ENCODE measurements at regions not wholly inside any gene's neighbourhood (a gene's known extent, or its start where the extent isn't known, plus 50 kb on each side); places are given as distances from the start of the nearest gene placed in this dataset.

DNA sequence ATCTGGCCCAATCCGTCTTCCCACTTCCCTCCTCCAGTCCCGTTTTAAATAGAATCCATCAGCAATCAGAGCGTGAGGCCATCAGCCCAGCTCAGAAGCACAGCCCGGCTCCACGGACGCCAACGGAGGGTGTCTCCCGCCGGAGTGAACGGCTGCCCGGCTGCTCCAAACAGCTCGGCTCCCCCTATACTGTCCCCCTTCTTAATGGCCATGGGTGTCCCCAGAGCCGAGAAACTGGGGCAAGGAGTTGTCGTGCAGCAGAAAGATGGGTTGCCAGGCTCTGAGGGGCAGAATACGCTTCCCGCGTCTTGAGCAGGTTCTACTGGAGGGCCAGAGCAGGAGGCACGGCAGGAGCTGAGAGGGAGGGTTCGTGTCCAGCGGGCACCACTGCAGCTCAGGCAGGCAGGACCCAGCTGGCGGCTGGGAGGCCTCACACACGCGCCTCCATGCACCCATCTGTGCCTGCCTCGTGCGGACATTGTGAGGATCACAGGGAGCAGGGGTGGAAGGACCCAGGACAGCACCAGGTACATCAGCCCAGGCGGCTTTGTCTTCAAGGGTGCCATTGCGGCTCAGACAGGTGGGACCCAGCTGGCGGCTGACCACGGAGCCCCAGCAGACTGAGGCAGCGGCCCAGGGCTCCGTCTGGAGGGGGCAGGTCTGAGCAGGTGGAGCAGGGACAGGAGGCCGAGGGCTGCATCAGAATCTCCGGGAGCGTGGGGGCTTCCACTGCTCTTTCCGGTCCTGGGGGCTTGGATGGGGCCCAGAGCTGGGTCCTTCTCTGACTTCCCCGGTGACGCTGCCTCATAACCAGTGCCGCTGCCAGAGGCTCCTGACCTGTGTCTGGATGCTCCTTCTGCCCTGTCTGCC lies 882.7 kb downstream of the BRD1 start:
- DNase-seq (no peak), ATAC-seq (ENCODE audit: low read depth) (no peak)
- Histone ChIP-seq H2BK15ac (ENCODE audit: low read depth, low read length) (no peak overlapping the region), H3K4ac (ENCODE audit: low read depth, low read length) (no peak overlapping the region), H3K9me3 (ENCODE audit: control insufficient read depth, insufficient read depth, low read length) (peaks cover 49% of the 10 kb centered on the region), H3K14ac (replicated peaks; ENCODE audit: low read depth, low read length) (no peak overlapping the region), H3K23ac (ENCODE audit: low read depth, low read length) (no peak overlapping the region), H3K27ac (ENCODE audit: insufficient read depth, low read length) (no peak overlapping the region), H2AK5ac (ENCODE audit: low read depth, low read length) (no peak overlapping the region), H3K4me3 (ENCODE audit: insufficient read depth, low read depth, low read length) (no peak overlapping the region), H2BK120ac (ENCODE audit: low read depth, low read length) (no peak overlapping the region), H3K56ac (ENCODE audit: extremely low read depth, insufficient read depth, low read length) (no peak overlapping the region), H3K18ac (ENCODE audit: low read depth, low read length) (no peak overlapping the region), H2AK9ac (replicated peaks; ENCODE audit: low read depth, low read length, poor library complexity) (no peak overlapping the region), H4K91ac (ENCODE audit: insufficient read depth, low read depth, low read length) (no peak overlapping the region), H4K20me1 (ENCODE audit: insufficient read depth, low read length) (no peaks in the 10 kb centered on the region), H3K9me1 (ENCODE audit: insufficient read depth, low read length) (no peaks in the 10 kb centered on the region), H3K4me1 (ENCODE audit: control insufficient read depth, insufficient read depth, low read length) (no peaks in the 10 kb centered on the region), H4K5ac (ENCODE audit: low read depth, low read length) (no peak overlapping the region), H2BK5ac (ENCODE audit: low read depth, low read length, poor library complexity, severe bottlenecking) (no peak overlapping the region), H3K27me3 (ENCODE audit: control insufficient read depth, insufficient read depth, low read length) (no peaks in the 10 kb centered on the region), H3K4me2 (ENCODE audit: low read depth, low read length) (no peak overlapping the region), H3K79me1 (ENCODE audit: low read depth in 1 of 2, low read length in 2 of 2) (no peaks in the 10 kb centered on the region), H3K9ac (ENCODE audit: low read depth, low read length) (no peak overlapping the region), H3K36me3 (ENCODE audit: control insufficient read depth, insufficient read depth, low read length) (no peaks in the 10 kb centered on the region), H4K8ac (ENCODE audit: low read depth in 2 of 2, low read length in 2 of 2) (no peak overlapping the region), H2BK20ac (ENCODE audit: low read depth, low read length) (no peak overlapping the region), H2AFZ (replicated peaks; ENCODE audit: low read length, poor library complexity) (no peak overlapping the region)
- intact Hi-C loops (cut with micrococcal nuclease) (no loop called here), dilution Hi-C loops (cut with HindIII; ENCODE audit: low sequenced_read_pairs, unreplicated experiment) (no loop called here), in situ Hi-C loops (cut with MboI; ENCODE audit: low sequenced_read_pairs) (no loop called here)
- BruUV-seq (replicated peaks) = no TSS peak
- TF ChIP-seq BHLHE40 (IDR thresholded peaks at IDR 0.05; ENCODE audit: low read depth, low read length) (no peak), FOS (IDR thresholded peaks at IDR 0.05; ENCODE audit: low read depth, low read length) (no peak), MXI1 (IDR thresholded peaks at IDR 0.05; ENCODE audit: borderline replicate concordance, low read depth, low read length) (no peak), MAZ (IDR thresholded peaks at IDR 0.05; ENCODE audit: borderline replicate concordance, low read depth, low read length) (no peak), CEBPB (IDR thresholded peaks at IDR 0.05; ENCODE audit: low read depth, low read length) (no peak), ELK1 (IDR thresholded peaks at IDR 0.05; ENCODE audit: borderline replicate concordance, low read depth, low read length) (no peak), RFX5 (IDR thresholded peaks at IDR 0.05; ENCODE audit: low read depth, low read length) (no peak), NFE2L2 (IDR thresholded peaks at IDR 0.05; ENCODE audit: low read depth, low read length) (no peak), MAFK (IDR thresholded peaks at IDR 0.05; ENCODE audit: low read depth, low read length) (no peak), POLR2A (IDR thresholded peaks at IDR 0.05; ENCODE audit: low read depth, low read length) (no peak), CHD1 (IDR thresholded peaks at IDR 0.05; ENCODE audit: low read depth, low read length) (no peak), SMC3 (IDR thresholded peaks at IDR 0.05; ENCODE audit: low read depth, low read length) (no peak), RCOR1 (IDR thresholded peaks at IDR 0.05; ENCODE audit: insufficient replicate concordance, low read length) (no peak)
- TF ChIP-seq, protein P1, sequence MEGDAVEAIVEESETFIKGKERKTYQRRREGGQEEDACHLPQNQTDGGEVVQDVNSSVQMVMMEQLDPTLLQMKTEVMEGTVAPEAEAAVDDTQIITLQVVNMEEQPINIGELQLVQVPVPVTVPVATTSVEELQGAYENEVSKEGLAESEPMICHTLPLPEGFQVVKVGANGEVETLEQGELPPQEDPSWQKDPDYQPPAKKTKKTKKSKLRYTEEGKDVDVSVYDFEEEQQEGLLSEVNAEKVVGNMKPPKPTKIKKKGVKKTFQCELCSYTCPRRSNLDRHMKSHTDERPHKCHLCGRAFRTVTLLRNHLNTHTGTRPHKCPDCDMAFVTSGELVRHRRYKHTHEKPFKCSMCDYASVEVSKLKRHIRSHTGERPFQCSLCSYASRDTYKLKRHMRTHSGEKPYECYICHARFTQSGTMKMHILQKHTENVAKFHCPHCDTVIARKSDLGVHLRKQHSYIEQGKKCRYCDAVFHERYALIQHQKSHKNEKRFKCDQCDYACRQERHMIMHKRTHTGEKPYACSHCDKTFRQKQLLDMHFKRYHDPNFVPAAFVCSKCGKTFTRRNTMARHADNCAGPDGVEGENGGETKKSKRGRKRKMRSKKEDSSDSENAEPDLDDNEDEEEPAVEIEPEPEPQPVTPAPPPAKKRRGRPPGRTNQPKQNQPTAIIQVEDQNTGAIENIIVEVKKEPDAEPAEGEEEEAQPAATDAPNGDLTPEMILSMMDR (conservative IDR thresholded peaks at IDR 0.05; ENCODE audit: low read depth, low read length) = no peak
- TF ChIP-seq, protein P2, sequence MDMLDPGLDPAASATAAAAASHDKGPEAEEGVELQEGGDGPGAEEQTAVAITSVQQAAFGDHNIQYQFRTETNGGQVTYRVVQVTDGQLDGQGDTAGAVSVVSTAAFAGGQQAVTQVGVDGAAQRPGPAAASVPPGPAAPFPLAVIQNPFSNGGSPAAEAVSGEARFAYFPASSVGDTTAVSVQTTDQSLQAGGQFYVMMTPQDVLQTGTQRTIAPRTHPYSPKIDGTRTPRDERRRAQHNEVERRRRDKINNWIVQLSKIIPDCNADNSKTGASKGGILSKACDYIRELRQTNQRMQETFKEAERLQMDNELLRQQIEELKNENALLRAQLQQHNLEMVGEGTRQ (IDR thresholded peaks at IDR 0.05; ENCODE audit: low read depth, low read length) = no peak
- CTCF ChIA-PET = no interaction called here
- WGBS, 2 experiments (ENCODE audit: extremely low coverage in 2 of 2, insufficient read length in 1 of 2) = 71% methylated on average over 16 of the region's 38 CpGs; no CpG with 5 or more reads in 1 of the 2 experiments
- POLR2A ChIA-PET (ENCODE audit: unreplicated experiment) = no interaction called here

All from IMR-90 (cell line).